Stimulated activated CD4-positive, alpha-beta T cell treated with anti-CD3 and anti-CD28 coated beads, Interleukin-1b, Interleukin-23, amount 100 ng/mL, for 48 hours (primary cell): ENCODE measurements at regions not wholly inside any gene's neighbourhood (a gene's known extent, or its start where the extent isn't known, plus 50 kb on each side); places are given as distances from the start of the nearest gene placed in this dataset.

ENCODE experiments used
- DNase-seq: peaks from one replicate; pipeline ENCODE4 v3.0.0-alpha.2; 2020

GRCh38 chr1:87568911-87569310 lies 240.2 kb downstream of the LMO4 start:
- no peak for DNase-seq

- no peak for DNase-seq
Observed at GRCh38 chr1:87572008-87572407, 243.3 kb downstream of the LMO4 start.

- no peak for DNase-seq
Observed at GRCh38 chr1:87572891-87573290, 244.2 kb downstream of the LMO4 start.

- DNase-seq: no peak
Observed at GRCh38 chr1:87575528-87575927, 246.8 kb downstream of the LMO4 start.

GRCh38 chr1:87578464-87578863 lies 249.8 kb downstream of the LMO4 start:
- no peak for DNase-seq

- DNase-seq: no peak
Observed at GRCh38 chr1:87583459-87583858, 254.8 kb downstream of the LMO4 start.

- no peak for DNase-seq
Observed at GRCh38 chr1:87584586-87584985, 255.9 kb downstream of the LMO4 start.

DNA sequence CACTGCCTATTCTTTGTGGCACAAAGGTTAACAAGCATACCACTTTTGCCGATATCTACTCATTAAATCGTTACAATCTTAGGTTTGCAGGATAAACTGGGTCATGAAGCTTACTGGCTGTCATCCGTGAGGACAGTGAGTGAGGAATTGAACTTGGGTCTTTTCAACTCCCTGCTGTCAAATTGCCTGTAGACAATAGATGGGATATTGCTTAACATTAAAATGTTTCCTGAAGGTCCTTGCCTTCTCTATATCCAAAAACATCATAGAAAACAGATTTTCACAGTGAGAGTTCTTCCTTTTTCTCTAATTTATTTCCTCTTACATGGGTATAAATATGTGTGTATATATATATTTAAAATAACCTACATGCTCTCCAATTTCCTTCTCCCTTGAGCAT lies 257.8 kb downstream of the LMO4 start:
- DNase-seq: no peak

- DNase-seq: no peak
Observed at GRCh38 chr1:87588495-87588894, 259.8 kb downstream of the LMO4 start.

DNA sequence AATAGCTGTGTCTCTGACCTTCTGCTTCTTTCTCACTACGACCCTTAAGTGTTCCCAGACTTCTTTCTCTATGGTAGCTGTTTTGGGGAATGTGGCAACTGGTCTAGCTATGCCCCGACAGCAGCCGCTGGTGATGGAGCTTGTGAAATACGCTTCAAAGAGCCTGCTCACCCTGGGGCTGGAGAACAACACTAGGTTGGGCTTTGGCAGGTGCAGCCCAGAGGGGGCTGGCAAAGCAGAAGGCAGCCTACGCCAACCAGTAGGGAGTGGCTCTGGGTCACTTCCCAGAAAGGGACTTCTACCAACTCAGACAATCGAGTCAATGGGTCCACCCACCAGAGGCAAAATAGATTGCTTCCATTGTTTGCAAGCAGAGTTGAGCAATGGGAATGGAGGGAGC lies 262.8 kb downstream of the LMO4 start:
- DNase-seq: no peak

DNA sequence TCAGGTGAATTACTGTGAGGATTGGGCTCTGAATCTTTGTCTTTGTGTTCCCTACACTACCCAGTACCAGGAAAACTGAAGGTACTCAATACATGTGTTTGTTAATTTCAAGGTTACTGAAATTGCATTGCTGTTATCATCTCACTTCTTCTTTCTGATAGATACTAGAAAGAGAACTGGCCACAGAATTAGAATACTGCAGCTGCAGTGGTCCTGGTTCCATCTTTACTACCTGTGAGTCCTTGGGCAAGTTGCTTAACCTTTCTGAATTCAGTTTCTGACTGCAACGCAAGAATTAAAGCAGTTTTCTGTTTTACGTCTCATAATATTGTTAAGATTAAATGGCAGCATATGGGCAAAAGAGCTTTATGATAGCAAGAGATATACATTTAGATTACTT lies 263.5 kb downstream of the LMO4 start:
- DNase-seq: no peak

- DNase-seq: no peak
Observed at GRCh38 chr1:87594736-87595383, 266.2 kb downstream of the LMO4 start.

GRCh38 chr1:87595384-87595781 lies 266.7 kb downstream of the LMO4 start:
- no peak for DNase-seq

DNA sequence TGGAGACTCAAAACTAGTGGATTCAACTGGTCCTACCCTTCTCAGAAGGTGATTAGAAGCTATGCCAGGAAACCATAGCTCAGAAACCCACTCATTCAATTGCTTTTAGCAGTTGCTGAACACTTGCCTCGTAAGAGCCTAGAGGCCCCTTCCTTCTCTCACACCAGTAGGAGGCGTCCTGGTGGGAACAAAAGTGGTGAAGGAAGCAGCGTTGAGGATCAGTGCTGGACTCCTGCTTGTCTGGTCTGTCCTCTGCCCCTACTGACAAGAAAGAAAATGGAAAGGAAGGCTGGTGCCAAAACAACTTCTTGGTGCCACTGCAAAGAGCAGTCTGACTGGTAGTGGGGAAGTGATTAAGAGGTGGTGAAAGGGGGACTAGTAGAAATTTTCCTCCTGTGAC lies 269.7 kb downstream of the LMO4 start:
- DNase-seq: no peak

- no peak for DNase-seq
Observed at GRCh38 chr1:87599569-87599968, 270.9 kb downstream of the LMO4 start.

GRCh38 chr1:87600055-87600850 lies 271.6 kb downstream of the LMO4 start:
- no peak for DNase-seq

DNA sequence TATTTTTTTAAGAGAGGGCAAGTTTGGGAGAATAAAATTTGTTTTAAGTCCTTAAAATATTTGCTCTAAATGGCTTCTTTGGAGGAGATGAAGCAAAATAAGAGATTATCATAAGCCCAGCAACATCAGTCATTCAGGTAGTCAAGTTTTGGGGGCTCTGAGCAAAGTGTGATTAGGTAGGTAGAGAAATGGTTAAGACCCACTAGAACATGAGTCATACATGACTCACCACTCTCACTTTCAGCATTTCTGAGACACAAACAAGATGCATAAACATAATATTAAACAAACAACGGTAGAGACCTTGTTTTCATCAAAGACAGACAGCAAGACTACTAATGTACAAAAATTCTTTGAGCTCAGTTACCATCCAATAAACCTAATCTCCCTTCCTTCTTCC lies 272.2 kb downstream of the LMO4 start:
- no peak for DNase-seq

- DNase-seq: no peak
Observed at GRCh38 chr1:87603626-87604025, 274.9 kb downstream of the LMO4 start.

DNA sequence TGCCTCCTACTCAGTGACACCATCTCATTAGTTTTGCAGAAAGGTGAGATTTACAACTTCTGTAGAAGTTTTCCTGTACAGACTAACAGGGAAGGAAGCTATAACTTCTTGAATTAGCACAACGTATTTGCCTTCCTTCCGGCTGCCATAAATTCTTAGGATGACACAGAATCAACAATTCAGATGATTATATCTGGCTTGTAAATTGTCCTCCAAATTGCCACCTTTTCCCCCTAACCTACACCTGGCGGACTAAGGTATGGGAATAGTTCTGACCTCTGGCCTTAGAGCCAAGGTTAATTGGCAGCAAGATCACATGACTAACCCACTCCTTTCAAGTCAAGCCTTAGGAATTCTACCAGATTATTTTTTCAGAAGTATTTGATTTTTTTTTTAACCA lies 284.3 kb downstream of the LMO4 start:
- no peak for DNase-seq

GRCh38 chr1:87615491-87615890 lies 286.8 kb downstream of the LMO4 start:
- DNase-seq: no peak

GRCh38 chr1:87615901-87616300 lies 287.2 kb downstream of the LMO4 start:
- no peak for DNase-seq

GRCh38 chr1:87620807-87621206 lies 292.1 kb downstream of the LMO4 start:
- DNase-seq: no peak

- DNase-seq: no peak
Observed at GRCh38 chr1:87629673-87630072, 301.0 kb downstream of the LMO4 start.

GRCh38 chr1:87632232-87632631 lies 303.6 kb downstream of the LMO4 start:
- no peak for DNase-seq
